ENCODE measurements at regions not wholly inside any gene's neighbourhood (a gene's known extent, or its start where the extent isn't known, plus 50 kb on each side); places are given as distances from the start of the nearest gene placed in this dataset.
"Not testable (repeated sequence)": the region's sequence is repeated elsewhere in the genome, so short reads cannot be mapped to it uniquely, and the experiment has no call there.

DNA sequence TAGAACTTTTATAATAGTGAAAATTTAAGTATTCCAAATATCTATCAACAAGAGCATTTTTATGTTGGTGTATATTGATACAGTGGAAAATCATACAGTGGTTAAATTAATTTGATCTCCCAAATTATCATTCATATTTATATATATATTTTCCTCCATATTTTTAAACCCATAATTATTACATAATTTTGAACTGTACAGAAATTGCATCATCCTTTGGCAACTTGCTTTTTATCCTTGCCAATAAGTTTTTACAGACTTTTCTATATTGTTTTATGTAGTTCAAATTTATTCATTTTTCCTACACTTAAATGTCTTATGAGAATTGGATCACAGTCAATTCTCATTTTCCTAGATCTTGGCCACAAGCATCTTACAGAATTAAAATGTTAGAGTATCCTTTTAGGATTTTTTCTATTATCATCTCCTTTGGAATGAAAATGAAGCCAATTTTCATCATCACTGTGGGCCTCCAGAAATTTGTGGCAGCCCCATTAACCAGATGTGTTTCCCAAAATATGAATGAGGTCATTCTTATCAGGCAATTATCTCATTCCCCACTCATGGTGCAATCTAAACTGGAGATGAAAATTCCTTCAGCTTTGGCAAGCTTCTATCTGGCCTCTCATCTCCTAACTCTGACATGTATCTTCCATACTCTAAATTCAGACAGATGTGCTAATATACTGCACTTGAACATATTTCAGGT is 94.2 kb upstream of the DLGAP1 start:
- DNase-seq (ENCODE audit: extremely low read depth, low read depth): no peak
- no peak overlapping the region for H3K4me3 ChIP-seq (replicated peaks; ENCODE audit: low read depth, low read length)
- TF ChIP-seq, protein P1, sequence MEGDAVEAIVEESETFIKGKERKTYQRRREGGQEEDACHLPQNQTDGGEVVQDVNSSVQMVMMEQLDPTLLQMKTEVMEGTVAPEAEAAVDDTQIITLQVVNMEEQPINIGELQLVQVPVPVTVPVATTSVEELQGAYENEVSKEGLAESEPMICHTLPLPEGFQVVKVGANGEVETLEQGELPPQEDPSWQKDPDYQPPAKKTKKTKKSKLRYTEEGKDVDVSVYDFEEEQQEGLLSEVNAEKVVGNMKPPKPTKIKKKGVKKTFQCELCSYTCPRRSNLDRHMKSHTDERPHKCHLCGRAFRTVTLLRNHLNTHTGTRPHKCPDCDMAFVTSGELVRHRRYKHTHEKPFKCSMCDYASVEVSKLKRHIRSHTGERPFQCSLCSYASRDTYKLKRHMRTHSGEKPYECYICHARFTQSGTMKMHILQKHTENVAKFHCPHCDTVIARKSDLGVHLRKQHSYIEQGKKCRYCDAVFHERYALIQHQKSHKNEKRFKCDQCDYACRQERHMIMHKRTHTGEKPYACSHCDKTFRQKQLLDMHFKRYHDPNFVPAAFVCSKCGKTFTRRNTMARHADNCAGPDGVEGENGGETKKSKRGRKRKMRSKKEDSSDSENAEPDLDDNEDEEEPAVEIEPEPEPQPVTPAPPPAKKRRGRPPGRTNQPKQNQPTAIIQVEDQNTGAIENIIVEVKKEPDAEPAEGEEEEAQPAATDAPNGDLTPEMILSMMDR (IDR thresholded peaks at IDR 0.05; ENCODE audit: low read depth, low read length, missing control alignments): no peak

DNA sequence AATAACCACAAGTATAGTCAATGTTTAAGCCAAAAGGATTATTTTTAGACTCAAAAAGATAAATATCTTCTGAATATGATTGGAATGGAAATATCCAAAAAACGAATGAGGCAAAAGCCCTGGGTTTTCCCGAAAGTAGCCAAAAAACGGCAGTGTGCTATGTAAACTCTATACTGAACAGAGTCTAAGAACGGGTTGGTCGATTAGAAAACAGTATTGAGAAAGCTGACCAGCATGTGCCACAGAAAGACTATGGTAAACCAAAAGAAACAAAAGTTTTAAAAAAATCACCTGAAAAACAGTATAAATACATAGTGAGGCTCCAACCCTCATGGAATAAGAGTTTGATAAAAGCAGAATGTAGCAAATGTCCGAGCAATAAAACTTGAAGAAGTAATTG is 92.0 kb upstream of the DLGAP1 start:
- no peak overlapping the region for H3K4me3 ChIP-seq (replicated peaks; ENCODE audit: low read depth, low read length)
- no peak for DNase-seq (ENCODE audit: extremely low read depth, low read depth)
- TF ChIP-seq, protein P1 (IDR thresholded peaks at IDR 0.05; ENCODE audit: low read depth, low read length, missing control alignments): no peak

GRCh38 chr18:4544142-4544541 is 89.0 kb upstream of the DLGAP1 start:
- DNase-seq (ENCODE audit: extremely low read depth, low read depth): no peak
- TF ChIP-seq, protein P1 (IDR thresholded peaks at IDR 0.05; ENCODE audit: low read depth, low read length, missing control alignments): no peak
- H3K4me3 ChIP-seq (replicated peaks; ENCODE audit: low read depth, low read length): no peak overlapping the region

DNA sequence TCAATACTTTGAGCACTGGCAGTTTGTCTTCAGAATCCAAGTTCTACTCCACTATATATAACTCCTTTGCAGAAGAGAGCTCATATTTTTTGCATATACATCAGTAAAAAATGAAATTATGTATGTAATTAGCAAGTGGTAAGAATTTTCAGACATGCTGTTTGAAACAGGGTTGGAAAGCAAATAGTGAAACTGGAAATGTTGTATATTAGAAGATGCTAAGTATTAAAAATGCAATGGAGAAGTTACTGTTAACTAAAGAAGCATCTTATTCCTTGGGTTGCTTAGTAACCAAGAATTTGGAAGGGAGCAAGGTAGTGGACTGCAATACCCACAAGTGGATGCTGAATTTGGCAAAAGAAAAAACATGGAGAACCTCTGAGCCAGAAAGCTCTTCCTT is 88.6 kb upstream of the DLGAP1 start:
- H3K4me3 ChIP-seq (replicated peaks; ENCODE audit: low read depth, low read length): no peak overlapping the region
- no peak for DNase-seq (ENCODE audit: extremely low read depth, low read depth)
- TF ChIP-seq, protein P1 (IDR thresholded peaks at IDR 0.05; ENCODE audit: low read depth, low read length, missing control alignments): no peak

GRCh38 chr18:4541588-4541987 is 86.5 kb upstream of the DLGAP1 start:
- TF ChIP-seq, protein P1 (IDR thresholded peaks at IDR 0.05; ENCODE audit: low read depth, low read length, missing control alignments): no peak
- no peak overlapping the region for H3K4me3 ChIP-seq (replicated peaks; ENCODE audit: low read depth, low read length)
- DNase-seq (ENCODE audit: extremely low read depth, low read depth): no peak

- DNase-seq (ENCODE audit: extremely low read depth, low read depth): no peak
- no peak overlapping the region for H3K4me3 ChIP-seq (replicated peaks; ENCODE audit: low read depth, low read length)
- TF ChIP-seq, protein P1 (IDR thresholded peaks at IDR 0.05; ENCODE audit: low read depth, low read length, missing control alignments): no peak
Measured at GRCh38 chr18:4536447-4536846, 81.3 kb upstream of the DLGAP1 start.

GRCh38 chr18:4528405-4528804 is 73.3 kb upstream of the DLGAP1 start:
- no peak overlapping the region for H3K4me3 ChIP-seq (replicated peaks; ENCODE audit: low read depth, low read length)
- TF ChIP-seq, protein P1 (IDR thresholded peaks at IDR 0.05; ENCODE audit: low read depth, low read length, missing control alignments): no peak
- DNase-seq (ENCODE audit: extremely low read depth, low read depth): no peak

GRCh38 chr18:4527826-4528225 is 72.7 kb upstream of the DLGAP1 start:
- not testable (repeated sequence) for DNase-seq (ENCODE audit: extremely low read depth, low read depth); H3K4me3 ChIP-seq (replicated peaks; ENCODE audit: low read depth, low read length)
